Mucosa of descending colon (tissue), 3 donors: ENCODE measurements at regions not wholly inside any gene's neighbourhood (a gene's known extent, or its start where the extent isn't known, plus 50 kb on each side); places are given as distances from the start of the nearest gene placed in this dataset.
A peak's percentile ranks its signal among the peaks of the same experiment; 100 is the strongest.

ENCODE experiments used
- ATAC-seq: fragments of 200-7000 bp; cut with Tn5 transposase; one replicate; pipeline ENCODE4 v1.9.1; 2020; ENCODE audit warnings: mild to moderate bottlenecking, moderate library complexity
- DNase-seq, 3 donors: peaks; one replicate each; pipeline ENCODE4 v3.0.0-alpha.2; 2020
- H3K36me3 ChIP-seq: fragments of 200-600 bp; one replicate; pipeline ENCODE4 v1.8.0; 2021; ENCODE audit warnings: low read depth, mild to moderate bottlenecking
- H3K4me1 ChIP-seq: fragments of 200-600 bp; one replicate; pipeline ENCODE4 v1.8.0; 2021; ENCODE audit warnings: low read depth, mild to moderate bottlenecking
- H3K4me3 ChIP-seq: fragments of 200-600 bp; one replicate; pipeline ENCODE4 v1.8.0; 2021; ENCODE audit warnings: mild to moderate bottlenecking
- H3K9me3 ChIP-seq: fragments of 200-600 bp; one replicate; pipeline ENCODE4 v1.8.0; 2021; ENCODE audit warnings: mild to moderate bottlenecking
- CTCF ChIP-seq: fragments of 200-600 bp; IDR thresholded peaks from one replicate; pipeline ENCODE4 v1.8.0; 2022; ENCODE audit warnings: antibody characterized with exemption, mild to moderate bottlenecking
- intact Hi-C, 2 donors: fragments of 100-400 bp; cut with DNase I in 1 of 2; cut with micrococcal nuclease in 1 of 2; formaldehyde crosslinking; loops; one replicate each; pipeline versions ENCODE4 v1.11.0 to v1.11.1; 2022; cut with DNase I, micrococcal nuclease
- donor health status: DM: no; HTN: no; CAD: no; lungs with moderate emphysema.
- donor health status: DM: no; HTN: no; CAD: no.
- donor health status: DM: no; HTN: yes; CAD: no.

GRCh38 chr12:116650585-116651087, 87.2 kb downstream of the SPRING1 start:
- H3K4me1 ChIP-seq = no peaks in the 10 kb centered on the region
- DNase-seq (no peak), ATAC-seq (no peak)
- no peak for TF ChIP-seq CTCF
- intact Hi-C loops = no loop called here
- H3K9me3 ChIP-seq = no peaks in the 10 kb centered on the region
- no peaks in the 10 kb centered on the region for H3K36me3 ChIP-seq
- no peak overlapping the region for H3K4me3 ChIP-seq

DNA sequence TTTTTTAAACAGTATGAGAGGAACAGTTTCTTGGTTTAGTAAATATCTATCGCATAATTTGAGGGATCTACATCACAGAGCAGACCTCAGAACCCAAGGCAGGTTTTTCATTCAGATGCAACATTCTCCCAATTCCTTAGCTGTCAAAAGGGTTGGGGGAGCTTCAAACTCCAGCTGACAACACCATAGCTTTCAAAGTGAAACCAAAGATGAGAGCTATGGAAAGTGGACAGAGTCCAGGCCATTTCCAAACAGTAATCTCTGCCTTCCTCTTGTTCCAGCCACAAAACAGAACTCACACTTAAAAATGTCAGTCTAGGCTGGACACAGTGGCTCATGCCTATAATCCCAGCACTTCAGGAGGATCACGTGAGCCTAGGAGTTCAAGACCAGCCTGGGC, 87.8 kb downstream of the SPRING1 start:
- H3K4me1 ChIP-seq = no peaks in the 10 kb centered on the region
- no peak overlapping the region for H3K4me3 ChIP-seq
- no peak for ATAC-seq
- no peaks in the 10 kb centered on the region for H3K36me3 ChIP-seq
- intact Hi-C loops = no loop called here
- H3K9me3 ChIP-seq = no peaks in the 10 kb centered on the region
- TF ChIP-seq CTCF = no peak
- DNase-seq = no peak

DNA sequence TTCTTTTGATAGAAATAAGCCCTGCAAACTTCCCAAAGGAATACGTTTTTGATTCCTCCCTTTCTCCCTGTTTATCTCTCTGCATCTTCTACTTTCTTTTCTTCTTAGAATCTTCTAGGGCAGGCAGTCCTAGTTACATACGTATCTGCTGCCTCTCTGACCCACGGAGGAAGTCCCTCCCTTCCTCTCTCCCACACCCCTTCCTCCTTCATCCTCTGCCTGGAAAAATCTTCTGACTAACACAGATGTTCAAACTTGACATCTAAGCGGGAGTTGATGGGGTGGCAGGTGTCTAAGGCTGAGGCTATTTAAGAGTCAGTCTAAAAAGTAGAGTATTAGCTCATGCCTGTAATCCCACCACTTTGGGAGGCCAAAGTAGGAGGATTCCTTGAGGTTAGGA, 88.6 kb downstream of the MAP1LC3B2 start:
- H3K36me3 ChIP-seq = no peaks in the 10 kb centered on the region
- H3K9me3 ChIP-seq = no peaks in the 10 kb centered on the region
- TF ChIP-seq CTCF = no peak
- H3K4me1 ChIP-seq = no peaks in the 10 kb centered on the region
- DNase-seq (no peak), ATAC-seq (no peak)
- intact Hi-C loops = no loop called here
- H3K4me3 ChIP-seq = no peak overlapping the region

DNA sequence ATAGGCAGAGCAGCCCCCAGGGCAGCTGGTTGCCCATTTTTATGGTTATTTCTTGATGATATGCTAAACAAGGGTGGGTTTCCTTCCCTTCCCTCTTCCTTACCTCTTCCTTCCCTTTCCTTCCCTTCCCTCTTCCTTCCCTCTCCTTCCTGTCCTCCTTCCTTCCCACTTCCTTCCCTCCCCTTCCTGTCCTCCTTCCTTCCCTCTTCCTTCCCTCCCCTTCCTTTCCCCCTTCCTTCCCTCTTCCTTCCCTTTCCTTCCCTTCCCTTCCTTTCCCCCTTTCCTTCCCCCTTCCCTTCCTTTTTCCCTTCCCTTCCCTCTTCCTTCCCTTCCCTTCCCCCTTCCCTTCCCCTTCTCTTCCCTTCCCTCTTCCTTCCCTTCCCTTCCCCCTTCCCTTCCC, 87.7 kb downstream of the MAP1LC3B2 start:
- ATAC-seq (no peak), DNase-seq (no peak)
- no peak for TF ChIP-seq CTCF
- Histone ChIP-seq H3K4me3 (no peak overlapping the region), H3K4me1 (no peaks in the 10 kb centered on the region), H3K9me3 (no peaks in the 10 kb centered on the region), H3K36me3 (no peaks in the 10 kb centered on the region)
- intact Hi-C loops = no loop called here

- DNase-seq (no peak), ATAC-seq (no peak)
- H3K36me3 ChIP-seq = no peaks in the 10 kb centered on the region
- no peak overlapping the region for H3K4me3 ChIP-seq
- intact Hi-C loops = no loop called here
- H3K4me1 ChIP-seq = no peaks in the 10 kb centered on the region
- no peaks in the 10 kb centered on the region for H3K9me3 ChIP-seq
- TF ChIP-seq CTCF = no peak
Observed at GRCh38 chr12:116644806-116645205, 85.6 kb downstream of the MAP1LC3B2 start.

DNA sequence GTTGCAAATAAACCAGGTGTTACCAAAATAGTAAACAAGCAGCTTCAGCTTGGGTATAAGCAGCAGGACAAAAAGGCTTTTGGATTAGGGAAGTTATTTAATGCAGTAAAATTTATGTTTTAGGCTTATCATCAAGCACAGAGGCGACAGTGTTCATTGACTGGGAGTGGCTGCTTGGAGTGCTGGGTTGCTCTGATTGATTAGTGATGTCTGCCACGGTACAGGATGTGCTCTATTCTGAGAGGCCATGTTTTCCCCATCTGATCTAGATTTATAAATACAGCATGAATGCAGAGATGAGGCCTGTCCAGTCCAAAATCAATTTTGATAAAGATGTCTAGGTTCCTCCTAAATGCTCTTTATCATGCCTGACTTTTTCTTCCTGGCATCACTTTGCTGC, 83.5 kb downstream of the MAP1LC3B2 start:
- no peaks in the 10 kb centered on the region for H3K9me3 ChIP-seq
- peak; percentile 68 for ATAC-seq
- H3K4me3 ChIP-seq = no peak overlapping the region
- no peak for TF ChIP-seq CTCF
- intact Hi-C loops = no loop called here
- no peaks in the 10 kb centered on the region for H3K36me3 ChIP-seq
- no peaks in the 10 kb centered on the region for H3K4me1 ChIP-seq
- DNase-seq = no peak
